Astrocyte (in vitro differentiated cells and primary cell): ENCODE measurements at regions not wholly inside any gene's neighbourhood (a gene's known extent, or its start where the extent isn't known, plus 50 kb on each side); places are given as distances from the start of the nearest gene placed in this dataset.

Experiments used
- DNase-seq: peaks from one replicate; pipeline ENCODE4 v3.0.0-alpha.2; 2010; ENCODE audit warnings: low read depth
- FAIRE-seq: peaks from 2 replicates; lab custom pipeline; 2011; peaks lifted over from hg19 to GRCh38; lab: Jason Lieb, UNC
- H2AFZ ChIP-seq: 2 replicates; pipeline ENCODE4 v1.6.0; 2012; ENCODE audit warnings: low read depth, low read length, inconsistent platforms
- H3K27ac ChIP-seq: 2 replicates; pipeline ENCODE4 v1.5.1; 2011; ENCODE audit warnings: low read depth, low read length, inconsistent platforms
- H3K27me3 ChIP-seq: 2 replicates; pipeline ENCODE4 v1.6.0; 2011; ENCODE audit warnings: low read length, inconsistent platforms; ENCODE audit not compliant: insufficient read depth
- H3K36me3 ChIP-seq: 2 replicates; pipeline ENCODE4 v1.5.1; 2011; ENCODE audit warnings: low read length, inconsistent platforms; ENCODE audit not compliant: insufficient read depth
- H3K4me1 ChIP-seq: 2 replicates; pipeline ENCODE4 v1.5.1; 2011; ENCODE audit warnings: low read length, inconsistent platforms; ENCODE audit not compliant: insufficient read depth
- H3K4me2 ChIP-seq: 2 replicates; pipeline ENCODE4 v1.6.0; 2012; ENCODE audit warnings: low read length, inconsistent platforms
- H3K4me3 ChIP-seq: 2 replicates; pipeline ENCODE4 v1.5.1; 2011; ENCODE audit warnings: low read depth, mild to moderate bottlenecking, low read length, inconsistent platforms; ENCODE audit not compliant: insufficient read depth
- H3K79me2 ChIP-seq: 2 replicates; pipeline ENCODE4 v1.6.0; 2012; ENCODE audit warnings: mild to moderate bottlenecking, low read length, inconsistent platforms; ENCODE audit not compliant: insufficient read depth
- H3K9ac ChIP-seq: 2 replicates; pipeline ENCODE4 v1.6.0; 2012; ENCODE audit warnings: mild to moderate bottlenecking, low read length, inconsistent platforms
- H3K9me3 ChIP-seq: 2 replicates; pipeline ENCODE4 v1.5.1; 2012; ENCODE audit warnings: low read depth, mild to moderate bottlenecking, low read length, inconsistent platforms; ENCODE audit not compliant: insufficient read depth
- H4K20me1 ChIP-seq: 2 replicates; pipeline ENCODE4 v1.6.0; 2012; ENCODE audit warnings: low read length, inconsistent platforms; ENCODE audit not compliant: insufficient read depth
- H3K27ac Mint-ChIP-seq: one replicate; pipeline ENCODE4 v1.8.0; 2021; ENCODE audit warnings: mild to moderate bottlenecking, mixed read lengths; ENCODE audit not compliant: unreplicated experiment
- H3K27me3 Mint-ChIP-seq: one replicate; pipeline ENCODE4 v1.8.0; 2021; ENCODE audit warnings: low read depth, mixed read lengths; ENCODE audit not compliant: unreplicated experiment
- H3K36me3 Mint-ChIP-seq: one replicate; pipeline ENCODE4 v1.8.0; 2021; ENCODE audit warnings: low read depth, mixed read lengths; ENCODE audit not compliant: unreplicated experiment
- H3K4me1 Mint-ChIP-seq: one replicate; pipeline ENCODE4 v1.8.0; 2021; ENCODE audit warnings: low read depth, mixed read lengths; ENCODE audit not compliant: unreplicated experiment
- H3K4me3 Mint-ChIP-seq: one replicate; pipeline ENCODE4 v1.8.0; 2021; ENCODE audit warnings: mild to moderate bottlenecking, moderate library complexity, mixed read lengths; ENCODE audit not compliant: unreplicated experiment
- H3K9me3 Mint-ChIP-seq: one replicate; pipeline ENCODE4 v1.8.0; 2021; ENCODE audit warnings: mild to moderate bottlenecking, mixed read lengths; ENCODE audit not compliant: unreplicated experiment
- EZH2 ChIP-seq: IDR thresholded peaks from 2 replicates; pipeline ENCODE4 v1.6.1; 2012; ENCODE audit warnings: mild to moderate bottlenecking, low read length, inconsistent platforms; ENCODE audit not compliant: insufficient read depth
- TF ChIP-seq, protein P1 (sequence below): IDR thresholded peaks from 2 replicates; pipeline ENCODE4 v1.5.1; 2011; ENCODE audit warnings: low read depth, mild to moderate bottlenecking, inconsistent platforms, low read length, moderate library complexity; ENCODE audit not compliant: insufficient read depth

DNA sequence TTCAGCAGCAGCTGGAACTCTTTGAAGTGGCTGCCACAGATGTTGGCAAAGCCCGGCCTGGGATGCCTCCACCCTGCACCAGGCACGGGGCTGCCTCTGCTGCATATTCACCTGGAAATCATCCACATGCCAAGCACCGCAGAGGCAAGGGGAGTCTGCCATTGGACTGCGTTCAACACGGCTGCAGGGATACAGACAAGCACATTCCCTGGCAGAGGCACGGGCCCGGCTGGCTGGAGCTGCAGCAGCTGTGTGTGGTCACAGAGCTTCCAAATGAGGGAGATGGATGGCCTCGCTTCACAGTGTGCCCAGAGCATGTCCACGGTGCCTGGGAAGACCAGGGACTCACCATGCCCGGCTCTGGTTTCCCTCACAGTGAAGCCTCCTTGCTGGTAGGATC lies 1378.9 kb downstream of the TBC1D22A start:
- H3K4me2 ChIP-seq, result no peak overlapping the region
- H4K20me1 ChIP-seq, result no peaks in the 10 kb centered on the region
- Mint-ChIP-seq H3K27ac (no peak overlapping the region), H3K4me3 (no peak overlapping the region), H3K27me3 (peaks cover 42% of the 10 kb centered on the region), H3K4me1 (no peaks in the 10 kb centered on the region), H3K9me3 (peaks cover 2% of the 10 kb centered on the region), H3K36me3 (no peaks in the 10 kb centered on the region)
- no peaks in the 10 kb centered on the region for H3K79me2 ChIP-seq
- H3K27ac ChIP-seq, result no peak overlapping the region
- no peak overlapping the region for H2AFZ ChIP-seq
- no peaks in the 10 kb centered on the region for H3K27me3 ChIP-seq
- H3K36me3 ChIP-seq, result no peaks in the 10 kb centered on the region
- DNase-seq, result no peak
- no peak overlapping the region for H3K4me3 ChIP-seq
- TF ChIP-seq, protein P1, sequence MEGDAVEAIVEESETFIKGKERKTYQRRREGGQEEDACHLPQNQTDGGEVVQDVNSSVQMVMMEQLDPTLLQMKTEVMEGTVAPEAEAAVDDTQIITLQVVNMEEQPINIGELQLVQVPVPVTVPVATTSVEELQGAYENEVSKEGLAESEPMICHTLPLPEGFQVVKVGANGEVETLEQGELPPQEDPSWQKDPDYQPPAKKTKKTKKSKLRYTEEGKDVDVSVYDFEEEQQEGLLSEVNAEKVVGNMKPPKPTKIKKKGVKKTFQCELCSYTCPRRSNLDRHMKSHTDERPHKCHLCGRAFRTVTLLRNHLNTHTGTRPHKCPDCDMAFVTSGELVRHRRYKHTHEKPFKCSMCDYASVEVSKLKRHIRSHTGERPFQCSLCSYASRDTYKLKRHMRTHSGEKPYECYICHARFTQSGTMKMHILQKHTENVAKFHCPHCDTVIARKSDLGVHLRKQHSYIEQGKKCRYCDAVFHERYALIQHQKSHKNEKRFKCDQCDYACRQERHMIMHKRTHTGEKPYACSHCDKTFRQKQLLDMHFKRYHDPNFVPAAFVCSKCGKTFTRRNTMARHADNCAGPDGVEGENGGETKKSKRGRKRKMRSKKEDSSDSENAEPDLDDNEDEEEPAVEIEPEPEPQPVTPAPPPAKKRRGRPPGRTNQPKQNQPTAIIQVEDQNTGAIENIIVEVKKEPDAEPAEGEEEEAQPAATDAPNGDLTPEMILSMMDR, result no peak
- no peaks in the 10 kb centered on the region for H3K4me1 ChIP-seq
- no peak for FAIRE-seq
- peaks cover 7% of the 10 kb centered on the region for H3K9me3 ChIP-seq
- no peak overlapping the region for H3K9ac ChIP-seq

DNA sequence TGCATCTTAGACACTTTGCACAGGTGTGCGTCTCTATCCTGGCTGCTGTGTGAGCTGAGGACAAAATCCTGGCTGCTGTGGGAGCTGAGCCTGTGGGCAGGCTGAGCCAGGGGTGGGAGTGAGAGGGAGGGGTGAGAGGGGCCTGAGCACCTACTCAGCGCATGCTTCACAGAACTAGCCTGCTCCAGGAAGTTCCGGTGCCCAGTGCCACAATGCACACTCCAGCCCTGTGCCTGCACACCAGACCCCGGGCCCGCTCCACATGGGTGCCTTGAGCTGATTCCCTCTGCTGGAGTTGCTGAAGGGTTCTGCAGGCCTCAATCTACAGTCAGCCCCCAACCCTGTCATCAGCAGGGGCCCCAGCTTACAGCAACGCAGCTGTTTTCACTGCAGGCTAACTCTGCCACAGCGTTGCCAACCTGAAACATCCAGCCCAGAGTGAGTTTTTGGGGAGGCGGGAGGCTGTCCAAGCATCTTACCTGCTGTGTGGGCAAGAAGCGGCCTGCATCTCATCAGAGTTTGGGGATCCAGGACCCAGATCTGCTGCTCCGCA lies 1377.9 kb downstream of the TBC1D22A start:
- no peak overlapping the region for H3K27ac Mint-ChIP-seq
- FAIRE-seq (no peak), DNase-seq (no peak)
- no peak overlapping the region for H3K4me3 ChIP-seq
- H3K36me3 Mint-ChIP-seq, result no peaks in the 10 kb centered on the region
- H3K27me3 ChIP-seq, result no peaks in the 10 kb centered on the region
- no peak overlapping the region for H3K4me2 ChIP-seq
- peaks cover 7% of the 10 kb centered on the region for H3K9me3 ChIP-seq
- TF ChIP-seq, protein P1, result no peak
- TF ChIP-seq EZH2, result no peak
- no peak overlapping the region for H3K4me3 Mint-ChIP-seq
- no peaks in the 10 kb centered on the region for H3K36me3 ChIP-seq
- H2AFZ ChIP-seq, result no peak overlapping the region
- H3K27me3 Mint-ChIP-seq, result peaks cover 33% of the 10 kb centered on the region
- no peak overlapping the region for H3K9ac ChIP-seq
- H4K20me1 ChIP-seq, result no peaks in the 10 kb centered on the region
- H3K4me1 Mint-ChIP-seq, result no peaks in the 10 kb centered on the region
- H3K79me2 ChIP-seq, result no peaks in the 10 kb centered on the region
- no peaks in the 10 kb centered on the region for H3K4me1 ChIP-seq
- H3K9me3 Mint-ChIP-seq, result peaks cover 2% of the 10 kb centered on the region
- H3K27ac ChIP-seq, result no peak overlapping the region

DNA sequence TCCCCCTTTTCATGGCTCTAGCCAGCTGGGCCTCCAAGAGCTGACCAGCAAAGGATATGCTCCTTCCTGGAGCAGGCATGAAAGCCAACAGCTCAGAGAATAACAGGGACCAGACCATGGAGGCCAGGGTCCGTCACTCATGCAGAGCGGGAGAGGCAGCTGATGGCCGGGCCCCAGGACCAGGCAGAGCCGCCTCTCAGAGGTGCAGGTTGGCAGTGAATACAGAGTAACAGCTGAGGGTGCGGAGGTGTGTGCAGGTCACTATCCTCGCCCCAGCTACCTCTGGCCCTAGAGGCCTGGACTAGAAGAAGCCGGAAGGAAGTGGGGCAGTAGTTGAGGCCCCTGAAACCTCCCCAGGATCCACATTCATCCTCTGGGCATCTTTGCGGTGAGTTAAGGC lies 1377.3 kb downstream of the TBC1D22A start:
- Histone ChIP-seq H3K9me3 (peaks cover 7% of the 10 kb centered on the region), H2AFZ (no peak overlapping the region), H3K27me3 (no peaks in the 10 kb centered on the region), H3K36me3 (no peaks in the 10 kb centered on the region), H3K27ac (no peak overlapping the region), H3K79me2 (no peaks in the 10 kb centered on the region), H3K9ac (no peak overlapping the region), H3K4me3 (no peak overlapping the region), H4K20me1 (no peaks in the 10 kb centered on the region), H3K4me2 (no peak overlapping the region), H3K4me1 (no peaks in the 10 kb centered on the region)
- Mint-ChIP-seq H3K4me3 (no peak overlapping the region), H3K9me3 (peaks cover under 1% of the 10 kb centered on the region), H3K27ac (no peak overlapping the region), H3K4me1 (no peaks in the 10 kb centered on the region), H3K27me3 (peaks cover 28% of the 10 kb centered on the region), H3K36me3 (no peaks in the 10 kb centered on the region)
- DNase-seq, result no peak
- TF ChIP-seq, protein P1, result no peak
- no peak for TF ChIP-seq EZH2
- FAIRE-seq, result no peak
